RPMI8226 (cell line): ENCODE measurements at regions not wholly inside any gene's neighbourhood (a gene's known extent, or its start where the extent isn't known, plus 50 kb on each side); places are given as distances from the start of the nearest gene placed in this dataset.

Experiments
- DNase-seq: peaks from one replicate; pipeline ENCODE4 v3.0.0-alpha.2; 2015

- DNase-seq: no peak
These were observed 321.0 kb downstream of the COG6 start for GRCh38 chr13:39976481-39976880.

- DNase-seq: no peak
These were observed 325.6 kb downstream of the COG6 start for GRCh38 chr13:39981056-39981455.

GRCh38 chr13:39982745-39983144 lies 327.3 kb downstream of the COG6 start:
- DNase-seq: no peak

DNA sequence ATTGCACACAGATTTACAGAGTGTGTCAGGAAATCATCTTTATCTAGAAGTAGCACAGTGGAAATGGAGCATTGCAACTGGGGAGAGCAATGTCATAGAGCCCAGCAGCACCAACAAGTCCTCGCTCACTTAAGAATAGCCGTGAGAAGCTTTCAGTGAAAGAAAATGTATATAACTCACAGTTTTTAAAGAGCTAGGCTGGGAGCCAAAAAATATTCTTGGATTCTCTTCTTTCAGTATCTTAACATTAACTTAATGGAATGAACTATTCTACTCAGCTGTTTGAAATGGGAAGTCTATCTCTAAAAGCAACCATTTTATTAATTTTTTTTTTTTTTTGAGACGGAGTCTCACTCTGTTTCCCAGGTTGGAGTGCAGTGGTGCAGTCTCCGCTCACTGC lies 329.6 kb downstream of the COG6 start:
- DNase-seq: no peak

GRCh38 chr13:39988351-39988750 lies 332.9 kb downstream of the COG6 start:
- no peak for DNase-seq

DNA sequence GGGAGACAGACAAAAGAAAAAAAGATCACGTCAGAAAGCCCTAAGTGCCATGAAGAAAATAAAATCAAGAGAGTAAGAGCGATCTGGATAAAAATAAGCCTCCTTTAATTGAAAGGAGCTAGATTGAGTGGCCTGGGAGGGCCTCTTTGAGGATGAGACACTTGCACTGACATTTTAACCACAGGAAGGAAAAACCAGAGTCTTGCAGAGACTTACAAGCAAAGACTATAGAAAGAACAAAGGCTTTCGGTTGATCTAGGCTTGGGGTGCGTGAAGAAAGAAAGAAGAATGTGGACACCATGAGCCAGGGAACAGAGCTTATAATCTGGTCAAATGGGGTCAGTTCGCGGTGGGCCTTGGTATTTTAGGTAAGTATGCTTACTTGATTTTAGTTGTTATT lies 342.7 kb downstream of the COG6 start:
- DNase-seq: no peak

DNA sequence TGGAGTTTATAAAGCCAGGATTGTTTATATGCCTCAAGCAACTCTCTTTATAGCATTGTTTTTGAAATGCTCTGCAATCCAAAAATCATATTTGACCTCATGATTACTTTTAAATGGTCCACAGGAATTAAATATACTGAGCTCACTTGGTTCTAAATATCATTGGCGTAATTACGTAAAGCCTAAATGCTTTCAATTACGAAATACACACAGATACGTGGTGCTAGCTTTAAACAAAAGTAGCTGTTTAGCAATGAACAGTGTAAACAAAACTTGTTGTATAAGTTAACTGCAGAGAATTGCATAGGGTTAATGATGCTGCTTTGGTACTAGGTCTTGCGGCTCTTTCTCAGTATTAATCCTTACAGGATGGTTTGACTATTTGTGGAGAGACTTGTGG lies 346.6 kb downstream of the COG6 start:
- DNase-seq: no peak

DNA sequence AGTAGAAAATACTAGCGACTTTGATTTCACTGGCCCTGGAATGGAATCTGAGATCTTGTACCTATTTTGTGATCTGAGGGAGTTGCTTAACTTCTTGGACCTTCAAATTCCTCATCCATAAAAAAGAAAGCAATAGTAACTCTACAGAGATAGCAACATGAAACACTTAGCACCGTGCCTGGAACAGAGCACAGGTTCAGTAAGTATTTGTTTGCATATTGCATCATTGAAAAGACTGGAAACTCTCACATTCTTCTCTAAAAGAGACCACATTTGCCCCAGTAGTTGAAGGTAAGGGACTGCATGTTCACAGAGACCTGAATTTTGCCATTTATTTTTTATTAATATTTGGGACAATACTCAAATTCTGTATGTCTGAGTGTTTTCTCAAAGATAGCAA lies 358.1 kb downstream of the COG6 start:
- no peak for DNase-seq

DNA sequence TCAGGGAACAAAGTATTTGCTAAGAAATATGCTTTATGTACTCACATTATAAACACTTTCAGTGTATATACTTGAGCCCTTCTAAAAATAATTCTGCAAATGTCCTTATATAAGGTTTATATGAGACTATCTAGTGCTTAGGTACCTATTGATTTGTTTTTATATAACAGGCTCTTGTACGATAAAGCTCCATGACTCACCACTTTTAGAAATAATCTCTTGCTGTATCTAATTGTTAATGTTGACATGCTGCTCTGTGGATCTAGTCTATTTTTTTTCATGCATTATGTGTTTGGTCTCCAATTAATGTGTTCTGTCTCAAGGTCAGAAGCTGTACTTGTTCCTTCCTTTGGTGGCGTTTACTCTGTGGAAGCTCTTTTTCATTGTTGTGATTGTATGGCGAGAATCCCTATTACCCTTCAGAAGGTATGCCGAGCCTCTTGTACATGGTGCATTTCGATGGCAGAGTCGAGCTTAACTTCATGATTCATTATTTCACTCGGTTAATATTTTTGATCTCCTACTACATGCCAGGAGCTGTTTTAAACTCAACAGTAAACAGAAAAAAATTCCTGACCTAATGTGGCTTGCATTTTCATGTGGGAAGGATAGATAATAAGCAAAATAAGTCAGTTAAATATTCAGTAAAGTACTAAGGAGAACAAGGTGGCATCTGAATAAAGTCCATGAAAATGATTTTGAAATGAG lies 361.6 kb downstream of the COG6 start:
- no peak for DNase-seq

- no peak for DNase-seq
These were observed 362.3 kb downstream of the COG6 start for GRCh38 chr13:40017662-40018262.

GRCh38 chr13:40023595-40024203 lies 368.2 kb downstream of the COG6 start:
- no peak for DNase-seq

GRCh38 chr13:40024204-40024966 lies 368.9 kb downstream of the COG6 start:
- DNase-seq: no peak

DNA sequence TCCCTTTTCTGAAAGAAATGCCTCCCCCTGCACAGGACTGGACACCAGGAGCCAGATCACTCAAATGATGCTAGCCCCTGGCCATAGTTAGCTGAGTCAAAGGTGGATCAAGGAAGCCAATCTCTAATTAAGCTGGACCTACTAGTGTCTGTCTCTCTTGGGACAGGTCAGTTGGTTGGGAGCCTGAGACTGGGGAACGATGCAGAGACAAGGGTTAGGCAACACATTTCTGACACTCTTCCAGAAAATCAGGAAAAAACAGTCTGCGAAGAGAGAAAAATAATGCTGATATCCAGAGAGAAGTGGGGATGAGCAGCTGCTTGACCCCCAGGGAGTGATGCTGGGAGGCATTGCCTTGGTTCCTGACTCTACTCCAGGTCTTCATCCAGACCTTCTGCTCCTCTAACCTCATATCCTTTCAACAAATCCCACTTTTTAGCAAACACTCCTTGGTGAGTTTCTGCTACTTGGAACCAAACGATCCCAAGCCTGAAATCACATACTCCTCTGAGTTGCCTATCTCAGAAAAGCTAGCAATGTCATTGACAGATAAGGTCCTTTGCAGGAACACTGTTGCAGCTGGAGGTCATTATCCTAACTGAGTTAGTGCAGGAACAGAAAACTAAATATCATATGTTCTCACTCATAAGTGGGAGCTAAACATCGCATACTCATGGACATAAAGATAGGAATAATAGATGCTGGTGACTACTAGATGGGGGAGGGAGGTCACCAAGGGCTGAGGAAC lies 369.7 kb downstream of the COG6 start:
- no peak for DNase-seq

DNA sequence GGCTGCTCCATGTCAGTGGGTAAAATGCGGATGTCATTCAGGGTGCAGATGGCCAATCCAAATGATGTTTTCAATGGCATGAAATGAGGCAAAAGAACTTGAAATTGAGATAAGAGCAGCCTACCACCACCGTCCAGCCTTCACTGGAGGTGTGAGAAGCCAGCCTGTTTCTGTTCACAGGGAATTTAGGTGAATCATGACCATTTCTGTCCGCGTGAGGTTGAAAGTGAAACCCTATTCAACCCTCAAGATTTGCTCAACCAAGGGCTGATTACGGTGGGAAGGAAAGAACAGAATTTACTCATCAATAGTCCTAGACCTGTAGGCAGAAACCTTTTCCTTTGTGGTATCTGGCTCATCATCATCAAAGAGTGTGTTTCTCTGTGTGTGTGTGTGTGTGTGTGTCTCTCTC lies 370.7 kb downstream of the COG6 start:
- DNase-seq: no peak

- DNase-seq: no peak
These were observed 371.3 kb downstream of the COG6 start for GRCh38 chr13:40026741-40027140.

DNA sequence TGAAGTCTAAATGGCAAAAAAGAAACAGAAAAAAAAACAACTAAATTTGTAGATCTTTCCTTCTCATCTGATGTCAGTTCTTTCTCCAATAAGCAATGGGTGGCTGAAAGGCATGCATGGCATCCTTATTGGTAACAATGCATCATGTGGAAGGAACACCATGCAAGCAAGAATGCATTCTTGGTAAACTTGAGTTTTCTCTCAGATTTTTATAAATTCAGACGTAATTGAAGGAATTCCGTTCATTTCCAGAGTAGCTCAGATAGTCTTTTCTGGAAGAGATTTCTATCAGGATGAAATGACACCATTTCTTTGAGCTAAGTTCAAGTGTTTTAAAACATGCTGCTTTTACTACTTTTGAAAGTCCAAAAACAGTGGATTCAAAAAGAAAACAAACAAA lies 373.0 kb downstream of the COG6 start:
- no peak for DNase-seq

GRCh38 chr13:40031031-40031430 lies 375.6 kb downstream of the COG6 start:
- DNase-seq: no peak

DNA sequence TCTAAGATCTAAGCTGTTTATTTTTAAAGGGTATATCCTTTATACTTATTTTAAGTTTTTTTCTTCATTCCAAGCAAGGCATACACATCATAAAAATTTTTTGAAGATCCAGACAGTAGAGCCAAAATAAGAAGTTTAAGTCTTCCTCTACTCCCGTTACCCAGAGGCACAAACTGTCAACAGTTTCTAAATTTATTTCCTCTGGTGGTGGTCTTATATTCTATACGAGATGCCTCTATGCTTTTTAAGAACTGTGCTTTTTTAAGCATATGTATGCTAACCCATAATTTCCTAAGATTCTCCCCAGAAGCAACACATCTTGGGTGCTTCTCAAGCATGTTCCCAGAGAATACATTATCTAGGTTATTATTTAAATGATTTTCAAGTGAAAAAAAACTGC lies 383.6 kb downstream of the COG6 start:
- no peak for DNase-seq

GRCh38 chr13:40042991-40043390 lies 387.5 kb downstream of the COG6 start:
- no peak for DNase-seq

DNA sequence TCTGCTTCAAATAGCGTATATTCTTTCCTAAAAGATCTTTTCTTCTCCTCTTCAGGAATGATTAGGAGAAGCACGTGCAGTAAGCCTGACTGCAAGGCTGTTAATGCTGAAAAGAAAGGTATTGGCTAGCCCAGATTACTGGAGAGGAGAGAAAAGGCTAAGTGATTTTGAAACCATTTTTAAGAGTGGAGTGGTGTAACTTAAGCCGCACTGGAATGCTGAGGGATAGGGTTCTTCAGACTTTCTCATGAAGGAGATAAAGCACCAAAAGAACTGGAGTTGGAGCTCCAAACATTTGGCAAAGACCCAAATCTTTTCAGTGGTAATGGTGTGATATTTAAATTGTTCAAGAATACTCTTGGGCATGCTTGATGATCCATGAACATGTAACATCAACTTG lies 388.3 kb downstream of the COG6 start:
- no peak for DNase-seq

- no peak for DNase-seq
These were observed 391.9 kb downstream of the COG6 start for GRCh38 chr13:40047322-40047771.

DNA sequence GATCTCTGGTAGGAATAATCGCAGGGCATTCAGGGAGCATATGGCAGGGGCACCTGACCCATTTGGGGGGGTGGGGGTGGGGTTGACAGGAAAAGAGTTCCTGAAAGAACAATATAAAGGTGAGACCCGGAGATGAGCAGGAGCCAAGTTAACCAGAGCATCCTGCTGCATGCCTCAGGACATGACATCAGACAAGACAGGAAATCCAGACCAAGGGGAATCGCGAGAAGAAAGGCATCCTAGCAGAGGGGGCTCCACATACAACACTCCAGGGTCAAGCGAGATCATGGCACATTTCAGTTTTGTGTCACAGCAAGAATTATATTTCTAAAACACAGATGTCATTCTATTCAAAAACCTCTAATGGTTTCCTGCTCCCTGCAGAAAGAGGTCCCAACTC lies 393.1 kb downstream of the COG6 start:
- no peak for DNase-seq

DNA sequence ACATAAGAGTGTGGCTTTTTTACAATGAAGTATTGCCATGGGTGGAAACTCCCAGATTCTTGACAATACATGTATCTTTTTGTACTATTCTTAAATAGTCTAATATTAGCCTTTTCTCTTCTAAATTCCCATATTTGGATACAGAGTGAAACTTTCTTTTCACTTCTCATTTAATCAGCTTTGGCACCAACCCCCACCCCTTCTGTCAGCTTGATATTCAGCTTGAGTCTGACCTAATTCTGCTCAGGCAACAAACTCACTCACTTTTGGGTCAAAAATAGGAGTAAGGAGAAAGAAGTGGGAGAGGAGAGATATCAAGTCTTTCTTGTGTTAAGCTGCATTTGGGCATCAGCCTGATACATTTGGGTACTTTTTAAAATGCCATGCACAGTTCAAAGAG lies 397.5 kb downstream of the COG6 start:
- no peak for DNase-seq
